ENCODE measurements at regions not wholly inside any gene's neighbourhood (a gene's known extent, or its start where the extent isn't known, plus 50 kb on each side); places are given as distances from the start of the nearest gene placed in this dataset.

GRCh38 chr6:8191629-8192028 lies 89.3 kb upstream of the EEF1E1 start:
- DNase-seq (ENCODE audit: low spot score in 2 of 2, unreplicated experiment in 2 of 2) = no peak
- Mint-ChIP-seq H3K27ac (peak overlapping the region; percentile 26), H3K27me3 (ENCODE audit: low read depth) (no peaks in the 10 kb centered on the region), H3K4me3 (no peak overlapping the region), H3K9me3 (no peaks in the 10 kb centered on the region), H3K36me3 (peaks cover 2% of the 10 kb centered on the region), H3K4me1 (peaks cover 36% of the 10 kb centered on the region)
- no peak for TF ChIP-seq CTCF (IDR thresholded peaks at IDR 0.05; ENCODE audit: unreplicated experiment)

- Mint-ChIP-seq H3K27ac (no peak overlapping the region), H3K4me3 (no peak overlapping the region), H3K27me3 (ENCODE audit: low read depth) (no peaks in the 10 kb centered on the region), H3K36me3 (no peaks in the 10 kb centered on the region), H3K9me3 (no peaks in the 10 kb centered on the region), H3K4me1 (peaks cover 35% of the 10 kb centered on the region)
- no peak for DNase-seq (ENCODE audit: low spot score in 2 of 2, unreplicated experiment in 2 of 2)
- no peak for TF ChIP-seq CTCF (IDR thresholded peaks at IDR 0.05; ENCODE audit: unreplicated experiment)
Observed at GRCh38 chr6:8187209-8187608, 84.9 kb upstream of the EEF1E1 start.

- no peak overlapping the region for H3K4me3 Mint-ChIP-seq
- no peak for DNase-seq (ENCODE audit: low spot score in 2 of 2, unreplicated experiment in 2 of 2)
- no peak for TF ChIP-seq CTCF (IDR thresholded peaks at IDR 0.05; ENCODE audit: unreplicated experiment)
- H3K4me1 Mint-ChIP-seq = peaks cover 52% of the 10 kb centered on the region
- peak overlapping the region; percentile 92 for H3K27ac Mint-ChIP-seq
- no peaks in the 10 kb centered on the region for H3K27me3 Mint-ChIP-seq (ENCODE audit: low read depth)
- no peaks in the 10 kb centered on the region for H3K9me3 Mint-ChIP-seq
- H3K36me3 Mint-ChIP-seq = no peaks in the 10 kb centered on the region
Observed at GRCh38 chr6:8182902-8183665, 80.7 kb upstream of the EEF1E1 start.

- Mint-ChIP-seq H3K27me3 (ENCODE audit: low read depth) (no peaks in the 10 kb centered on the region), H3K36me3 (peaks cover 4% of the 10 kb centered on the region), H3K4me1 (peaks cover 60% of the 10 kb centered on the region), H3K9me3 (no peaks in the 10 kb centered on the region), H3K4me3 (no peak overlapping the region), H3K27ac (peak overlapping the region; percentile 92)
- TF ChIP-seq CTCF (IDR thresholded peaks at IDR 0.05; ENCODE audit: unreplicated experiment) = no peak
- DNase-seq (ENCODE audit: low spot score in 2 of 2, unreplicated experiment in 2 of 2) = no peak
Observed at GRCh38 chr6:8181951-8182845, 79.8 kb upstream of the EEF1E1 start.

- peaks cover 4% of the 10 kb centered on the region for H3K36me3 Mint-ChIP-seq
- no peak overlapping the region for H3K4me3 Mint-ChIP-seq
Observed at GRCh38 chr6:8181160-8181881, 79.0 kb upstream of the EEF1E1 start.

More at GRCh38 chr6:8181160-8181881, 79.0 kb upstream of the EEF1E1 start:
- DNase-seq (ENCODE audit: low spot score in 2 of 2, unreplicated experiment in 2 of 2) = no peak
- Mint-ChIP-seq H3K4me1 (peaks cover 63% of the 10 kb centered on the region), H3K27ac (peak overlapping the region; percentile 92), H3K9me3 (no peaks in the 10 kb centered on the region), H3K27me3 (ENCODE audit: low read depth) (no peaks in the 10 kb centered on the region)
- TF ChIP-seq CTCF (IDR thresholded peaks at IDR 0.05; ENCODE audit: unreplicated experiment) = no peak

All from mesothelial cell of epicardium (in vitro differentiated cells).